HEK293 (cell line): ENCODE measurements at regions not wholly inside any gene's neighbourhood (a gene's known extent, or its start where the extent isn't known, plus 50 kb on each side); places are given as distances from the start of the nearest gene placed in this dataset.

Source experiments
- CTCF ChIA-PET: fragments of 350-600 bp; formaldehyde crosslinking; extraction: SDS; loops from one replicate; lab custom pipeline; 2021; ENCODE audit warnings: antibody characterized with exemption; lab: Yijun Ruan, JAX
- POLR2A ChIA-PET: fragments of 300-600 bp; formaldehyde crosslinking; extraction: SDS; loops from one replicate; lab custom pipeline; 2020; ENCODE audit warnings: antibody characterized with exemption, inconsistent platforms; lab: Yijun Ruan, JAX
- H3K27ac ChIP-seq: fragments of 200-500 bp; sonication (Bioruptor generic); 2 replicates; pipeline ENCODE4 v1.5.1; 2014; ENCODE audit warnings: low read depth, low read length, control low read depth, inconsistent platforms; ENCODE audit errors: extremely low read depth
- H3K36me3 ChIP-seq, 2 experiments: fragments of 200-500 bp in 1 of 2; sonication (Bioruptor generic) in 1 of 2; 1 replicate in 1 of 2; 2 replicates in 1 of 2; pipeline ENCODE4 v1.5.1; 2014 to 2017; ENCODE audit warnings: inconsistent platforms in 2 of 2, low read length in 2 of 2; ENCODE audit not compliant: control insufficient read depth in 2 of 2, insufficient read depth in 1 of 2
- H3K4me1 ChIP-seq: fragments of 200-500 bp; sonication (Bioruptor generic); 2 replicates; pipeline ENCODE4 v1.5.1; 2014; ENCODE audit warnings: mild to moderate bottlenecking, low read length, inconsistent platforms; ENCODE audit not compliant: control insufficient read depth, insufficient read depth
- H3K4me3 ChIP-seq: 2 replicates; pipeline ENCODE4 v1.5.1; 2011; ENCODE audit warnings: low read depth, mild to moderate bottlenecking, control low read depth, low read length, moderate library complexity
- H3K9me3 ChIP-seq: fragments of 200-500 bp; sonication (Bioruptor generic); 2 replicates; pipeline ENCODE4 v1.5.1; 2014; ENCODE audit warnings: low read depth, low read length, inconsistent platforms; ENCODE audit not compliant: control insufficient read depth, insufficient read depth
- BCL11B ChIP-seq: fragments of 450-650 bp; formaldehyde crosslinking; IDR thresholded peaks from 2 replicates; pipeline ENCODE4 v1.5.1; 2016; ENCODE audit warnings: low read depth, missing biosample characterization, missing genetic modification characterization
- HOXC10 ChIP-seq: sonication (generic); formaldehyde crosslinking; IDR thresholded peaks from 2 replicates; pipeline ENCODE4 v1.8.1; 2023; ENCODE audit warnings: mild to moderate bottlenecking, missing genetic modification reagents
- KLF16 ChIP-seq: fragments of 450-650 bp; formaldehyde crosslinking; IDR thresholded peaks from 2 replicates; pipeline ENCODE4 v1.5.1; 2017; ENCODE audit warnings: missing biosample characterization, missing genetic modification characterization
- KLF7 ChIP-seq: fragments of 450-650 bp; formaldehyde crosslinking; IDR thresholded peaks from 2 replicates; pipeline ENCODE4 v1.5.1; 2016; ENCODE audit warnings: missing biosample characterization, missing genetic modification characterization, borderline replicate concordance
- KLF8 ChIP-seq: fragments of 450-650 bp; formaldehyde crosslinking; IDR thresholded peaks from 2 replicates; pipeline ENCODE4 v1.5.1; 2016; ENCODE audit warnings: missing biosample characterization, missing genetic modification characterization
- SALL2 ChIP-seq: fragments of 450-650 bp; formaldehyde crosslinking; IDR thresholded peaks from 2 replicates; pipeline ENCODE4 v1.5.0; 2017; ENCODE audit warnings: missing biosample characterization, mild to moderate bottlenecking, missing genetic modification characterization, borderline replicate concordance
- SCRT2 ChIP-seq: fragments of 450-650 bp; formaldehyde crosslinking; IDR thresholded peaks from 2 replicates; pipeline ENCODE4 v1.5.1; 2016; ENCODE audit warnings: missing biosample characterization, missing genetic modification characterization
- ZBTB17 ChIP-seq: fragments of 450-650 bp; formaldehyde crosslinking; IDR thresholded peaks from 2 replicates; pipeline ENCODE4 v1.5.1; 2016; ENCODE audit warnings: missing biosample characterization, missing genetic modification characterization
- ZBTB8A ChIP-seq: fragments of 450-650 bp; formaldehyde crosslinking; IDR thresholded peaks from 2 replicates; pipeline ENCODE4 v1.5.1; 2016; ENCODE audit warnings: missing biosample characterization, missing genetic modification characterization
- ZNF221 ChIP-seq: fragments of 450-650 bp; formaldehyde crosslinking; IDR thresholded peaks from 2 replicates; pipeline ENCODE4 v1.5.1; 2017; ENCODE audit warnings: missing biosample characterization, missing genetic modification characterization, borderline replicate concordance
- ZNF24 ChIP-seq: fragments of 450-650 bp; formaldehyde crosslinking; IDR thresholded peaks from 2 replicates; pipeline ENCODE4 v1.5.1; 2016; ENCODE audit warnings: missing biosample characterization, missing genetic modification characterization
- ZNF311 ChIP-seq: fragments of 450-650 bp; formaldehyde crosslinking; IDR thresholded peaks from 2 replicates; pipeline ENCODE4 v1.5.1; 2017; ENCODE audit warnings: missing biosample characterization, missing genetic modification characterization, borderline replicate concordance
- ZNF473 ChIP-seq: fragments of 450-650 bp; formaldehyde crosslinking; IDR thresholded peaks from 2 replicates; pipeline ENCODE4 v1.5.1; 2017; ENCODE audit warnings: missing biosample characterization, missing genetic modification characterization
- ZNF660 ChIP-seq: fragments of 450-650 bp; IDR thresholded peaks from 2 replicates; pipeline ENCODE4 v1.5.1; 2018; ENCODE audit warnings: missing biosample characterization, mild to moderate bottlenecking, missing genetic modification characterization
- ZNF707 ChIP-seq: fragments of 450-650 bp; formaldehyde crosslinking; IDR thresholded peaks from 2 replicates; pipeline ENCODE4 v1.5.1; 2016; ENCODE audit warnings: missing biosample characterization, missing genetic modification characterization
- ZNF837 ChIP-seq: fragments of 450-650 bp; formaldehyde crosslinking; IDR thresholded peaks from 2 replicates; pipeline ENCODE4 v1.5.1; 2016; ENCODE audit warnings: missing biosample characterization, missing genetic modification characterization
- TF ChIP-seq, protein P1 (sequence below): fragments of 450-650 bp; formaldehyde crosslinking; IDR thresholded peaks from 2 replicates; pipeline ENCODE4 v1.5.1; 2016; ENCODE audit warnings: missing biosample characterization, missing genetic modification characterization, borderline replicate concordance
- TF ChIP-seq, protein P2 (sequence below): fragments of 450-650 bp; IDR thresholded peaks from 2 replicates; pipeline ENCODE4 v1.5.1; 2018; ENCODE audit warnings: missing biosample characterization, missing genetic modification characterization
- TF ChIP-seq, protein P3 (sequence below): fragments of 450-650 bp; formaldehyde crosslinking; IDR thresholded peaks from 2 replicates; pipeline ENCODE4; 2016; ENCODE audit warnings: missing biosample characterization, missing genetic modification characterization

DNA sequence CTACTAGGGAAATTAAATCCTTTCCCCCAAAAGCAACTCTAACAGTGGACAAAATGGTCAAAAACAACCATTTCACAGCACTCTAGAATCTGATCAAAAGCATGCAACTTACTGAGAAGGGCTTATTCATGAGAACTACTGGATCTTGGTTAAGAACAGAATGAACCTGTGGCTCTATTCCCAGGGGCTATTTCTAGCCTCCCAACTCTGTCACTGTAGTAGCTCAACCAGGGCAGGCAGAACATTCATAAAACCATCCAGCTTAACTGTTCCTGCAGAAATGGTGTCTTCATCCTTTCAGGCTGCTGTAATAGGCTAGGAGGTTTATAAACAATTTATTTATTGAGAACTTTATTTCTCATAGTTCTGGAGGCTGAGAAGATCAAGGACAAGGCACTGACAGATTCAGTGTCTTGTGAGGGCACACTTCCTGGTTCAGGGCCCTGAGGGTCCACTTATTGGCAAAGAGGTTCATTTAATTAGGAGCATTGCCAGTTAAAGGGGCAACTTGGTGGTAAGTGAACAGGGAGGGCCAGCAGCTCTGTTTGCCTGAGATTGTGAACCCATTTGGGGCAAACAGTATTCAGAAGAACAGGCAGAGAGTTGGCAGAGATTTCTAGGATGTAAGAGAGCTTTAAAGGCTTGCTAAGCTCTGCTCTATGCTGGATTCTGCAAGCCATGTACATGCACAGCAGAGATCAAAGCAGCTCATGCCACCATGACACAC lies 238.5 kb upstream of the FBXL7 start:
- Histone ChIP-seq H3K4me1 (no peaks in the 10 kb centered on the region), H3K9me3 (no peaks in the 10 kb centered on the region), H3K4me3 (no peak overlapping the region), H3K36me3 (no peaks in the 10 kb centered on the region), H3K27ac (no peak overlapping the region)
- TF ChIP-seq ZBTB8A (tag by site-specific recombination) (no peak), KLF7 (tag by site-specific recombination) (no peak), ZNF221 (tag by site-specific recombination) (no peak), SCRT2 (tag by site-specific recombination) (no peak), ZNF660 (no peak), BCL11B (tag by site-specific recombination) (no peak), ZBTB17 (tag by site-specific recombination) (no peak), ZNF837 (tag by site-specific recombination) (no peak), KLF8 (tag by site-specific recombination) (no peak)
- ChIA-PET POLR2A (no interaction called here), CTCF (no interaction called here)

DNA sequence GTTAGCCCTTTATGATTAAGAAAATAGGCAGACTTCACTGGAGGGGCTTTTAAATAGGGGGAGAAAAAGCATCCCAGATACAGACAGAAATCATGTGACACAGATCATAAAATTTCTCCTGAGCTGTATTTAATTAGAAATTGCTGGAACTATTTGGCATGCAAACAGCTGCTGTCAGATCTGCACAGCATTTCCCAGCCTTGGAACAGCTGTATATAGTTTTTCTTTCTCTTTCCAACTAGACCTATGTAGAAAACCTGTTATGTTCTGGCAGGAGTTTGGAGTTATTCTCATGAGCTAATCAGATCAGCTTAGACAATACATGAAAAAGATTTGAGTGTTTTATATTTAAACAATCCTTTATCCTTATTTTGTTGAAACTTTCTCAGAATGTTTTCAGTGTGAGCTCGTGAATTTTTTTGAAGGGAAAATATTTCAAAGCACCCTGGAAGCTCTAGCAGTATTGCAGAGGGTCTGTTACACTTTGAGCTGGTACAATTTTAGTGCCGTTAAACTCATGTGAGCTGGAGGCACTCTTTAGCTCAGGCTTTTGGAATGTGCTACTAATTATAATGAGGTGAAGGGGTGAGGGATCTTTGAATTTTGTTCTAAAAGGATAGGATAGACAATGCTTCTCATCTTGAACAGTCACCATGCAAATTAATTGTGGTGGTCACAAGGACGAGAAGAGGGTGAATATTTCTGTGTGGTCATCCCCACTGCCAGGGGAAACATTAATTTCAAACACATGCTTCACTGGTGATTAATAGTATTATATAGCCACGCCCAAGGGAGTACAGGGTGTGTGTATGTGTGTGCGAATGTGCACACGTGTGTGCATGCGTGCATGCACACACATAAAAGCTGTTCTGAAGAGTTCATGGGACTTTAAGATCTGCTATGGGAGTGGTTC lies 239.4 kb upstream of the FBXL7 start:
- Histone ChIP-seq H3K27ac (no peak overlapping the region), H3K36me3 (no peaks in the 10 kb centered on the region), H3K4me3 (no peak overlapping the region), H3K9me3 (no peaks in the 10 kb centered on the region), H3K4me1 (no peaks in the 10 kb centered on the region)
- ChIA-PET POLR2A (no interaction called here), CTCF (no interaction called here)
- TF ChIP-seq, protein P1, sequence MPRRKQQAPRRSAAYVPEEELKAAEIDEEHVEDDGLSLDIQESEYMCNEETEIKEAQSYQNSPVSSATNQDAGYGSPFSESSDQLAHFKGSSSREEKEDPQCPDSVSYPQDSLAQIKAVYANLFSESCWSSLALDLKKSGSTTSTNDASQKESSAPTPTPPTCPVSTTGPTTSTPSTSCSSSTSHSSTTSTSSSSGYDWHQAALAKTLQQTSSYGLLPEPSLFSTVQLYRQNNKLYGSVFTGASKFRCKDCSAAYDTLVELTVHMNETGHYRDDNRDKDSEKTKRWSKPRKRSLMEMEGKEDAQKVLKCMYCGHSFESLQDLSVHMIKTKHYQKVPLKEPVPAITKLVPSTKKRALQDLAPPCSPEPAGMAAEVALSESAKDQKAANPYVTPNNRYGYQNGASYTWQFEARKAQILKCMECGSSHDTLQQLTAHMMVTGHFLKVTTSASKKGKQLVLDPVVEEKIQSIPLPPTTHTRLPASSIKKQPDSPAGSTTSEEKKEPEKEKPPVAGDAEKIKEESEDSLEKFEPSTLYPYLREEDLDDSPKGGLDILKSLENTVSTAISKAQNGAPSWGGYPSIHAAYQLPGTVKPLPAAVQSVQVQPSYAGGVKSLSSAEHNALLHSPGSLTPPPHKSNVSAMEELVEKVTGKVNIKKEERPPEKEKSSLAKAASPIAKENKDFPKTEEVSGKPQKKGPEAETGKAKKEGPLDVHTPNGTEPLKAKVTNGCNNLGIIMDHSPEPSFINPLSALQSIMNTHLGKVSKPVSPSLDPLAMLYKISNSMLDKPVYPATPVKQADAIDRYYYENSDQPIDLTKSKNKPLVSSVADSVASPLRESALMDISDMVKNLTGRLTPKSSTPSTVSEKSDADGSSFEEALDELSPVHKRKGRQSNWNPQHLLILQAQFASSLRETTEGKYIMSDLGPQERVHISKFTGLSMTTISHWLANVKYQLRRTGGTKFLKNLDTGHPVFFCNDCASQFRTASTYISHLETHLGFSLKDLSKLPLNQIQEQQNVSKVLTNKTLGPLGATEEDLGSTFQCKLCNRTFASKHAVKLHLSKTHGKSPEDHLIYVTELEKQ (tag by site-specific recombination): no peak
- TF ChIP-seq ZNF473 (tag by site-specific recombination) (no peak), KLF16 (tag by site-specific recombination) (no peak), SALL2 (tag by site-specific recombination) (no peak), ZNF707 (tag by site-specific recombination) (no peak), HOXC10 (no peak), ZNF24 (tag by site-specific recombination) (no peak), ZNF311 (no peak)
- TF ChIP-seq, protein P2, sequence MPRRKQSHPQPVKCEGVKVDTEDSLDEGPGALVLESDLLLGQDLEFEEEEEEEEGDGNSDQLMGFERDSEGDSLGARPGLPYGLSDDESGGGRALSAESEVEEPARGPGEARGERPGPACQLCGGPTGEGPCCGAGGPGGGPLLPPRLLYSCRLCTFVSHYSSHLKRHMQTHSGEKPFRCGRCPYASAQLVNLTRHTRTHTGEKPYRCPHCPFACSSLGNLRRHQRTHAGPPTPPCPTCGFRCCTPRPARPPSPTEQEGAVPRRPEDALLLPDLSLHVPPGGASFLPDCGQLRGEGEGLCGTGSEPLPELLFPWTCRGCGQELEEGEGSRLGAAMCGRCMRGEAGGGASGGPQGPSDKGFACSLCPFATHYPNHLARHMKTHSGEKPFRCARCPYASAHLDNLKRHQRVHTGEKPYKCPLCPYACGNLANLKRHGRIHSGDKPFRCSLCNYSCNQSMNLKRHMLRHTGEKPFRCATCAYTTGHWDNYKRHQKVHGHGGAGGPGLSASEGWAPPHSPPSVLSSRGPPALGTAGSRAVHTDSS: no peak
- TF ChIP-seq, protein P3, sequence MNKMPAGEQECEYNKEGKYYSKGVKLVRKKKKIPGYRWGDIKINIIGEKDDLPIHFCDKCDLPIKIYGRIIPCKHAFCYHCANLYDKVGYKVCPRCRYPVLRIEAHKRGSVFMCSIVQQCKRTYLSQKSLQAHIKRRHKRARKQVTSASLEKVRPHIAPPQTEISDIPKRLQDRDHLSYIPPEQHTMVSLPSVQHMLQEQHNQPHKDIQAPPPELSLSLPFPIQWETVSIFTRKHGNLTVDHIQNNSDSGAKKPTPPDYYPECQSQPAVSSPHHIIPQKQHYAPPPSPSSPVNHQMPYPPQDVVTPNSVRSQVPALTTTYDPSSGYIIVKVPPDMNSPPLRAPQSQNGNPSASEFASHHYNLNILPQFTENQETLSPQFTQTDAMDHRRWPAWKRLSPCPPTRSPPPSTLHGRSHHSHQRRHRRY (tag by site-specific recombination): no peak
